GM18498 (cell line): ENCODE measurements at regions not wholly inside any gene's neighbourhood (a gene's known extent, or its start where the extent isn't known, plus 50 kb on each side); places are given as distances from the start of the nearest gene placed in this dataset.
"Not testable (repeated sequence)": the region's sequence is repeated elsewhere in the genome, so short reads cannot be mapped to it uniquely, and the experiment has no call there.

Source experiments
- ATAC-seq: cut with Tn5 transposase; IDR thresholded peaks from one replicate; pipeline ENCODE4 v1.9.1; 2021; ENCODE audit warnings: mild to moderate bottlenecking, moderate library complexity; ENCODE audit not compliant: unreplicated experiment

GRCh38 chr18:51323961-51324360 lies 126.5 kb upstream of the MEX3C start:
- no peak for ATAC-seq

GRCh38 chr18:51330148-51330547 lies 132.7 kb upstream of the MEX3C start:
- no peak for ATAC-seq

GRCh38 chr18:51330739-51331138 lies 133.3 kb upstream of the MEX3C start:
- no peak for ATAC-seq

GRCh38 chr18:51337406-51337805 lies 139.9 kb upstream of the MEX3C start:
- no peak for ATAC-seq

GRCh38 chr18:51339856-51340255 lies 142.4 kb upstream of the MEX3C start:
- ATAC-seq, result no peak

GRCh38 chr18:51340332-51340731 lies 142.9 kb upstream of the MEX3C start:
- no peak for ATAC-seq

GRCh38 chr18:51342815-51343214 lies 145.3 kb upstream of the MEX3C start:
- no peak for ATAC-seq

GRCh38 chr18:51345848-51346391 lies 148.4 kb upstream of the MEX3C start:
- ATAC-seq, result no peak

- no peak for ATAC-seq
These were observed 148.9 kb upstream of the MEX3C start for GRCh38 chr18:51346404-51346803.

GRCh38 chr18:51350081-51350480 lies 152.6 kb upstream of the MEX3C start:
- no peak for ATAC-seq

- no peak for ATAC-seq
These were observed 158.4 kb upstream of the MEX3C start for GRCh38 chr18:51355841-51356240.

- not testable (repeated sequence) for ATAC-seq
These were observed 162.8 kb upstream of the MEX3C start for GRCh38 chr18:51360301-51360700.

- peak; percentile 73 for ATAC-seq
These were observed 163.8 kb upstream of the MEX3C start for GRCh38 chr18:51361130-51361860.

- no peak for ATAC-seq
These were observed 165.9 kb upstream of the MEX3C start for GRCh38 chr18:51363384-51363783.

GRCh38 chr18:51370996-51371395 lies 173.5 kb upstream of the MEX3C start:
- no peak for ATAC-seq

- no peak for ATAC-seq
These were observed 174.4 kb upstream of the MEX3C start for GRCh38 chr18:51371929-51372328.

- ATAC-seq, result no peak
These were observed 184.6 kb upstream of the MEX3C start for GRCh38 chr18:51382081-51382480.

GRCh38 chr18:51383116-51383515 lies 185.6 kb upstream of the MEX3C start:
- ATAC-seq, result no peak

- no peak for ATAC-seq
These were observed 186.2 kb upstream of the MEX3C start for GRCh38 chr18:51383711-51384110.

GRCh38 chr18:51385270-51385669 lies 187.8 kb upstream of the MEX3C start:
- no peak for ATAC-seq

GRCh38 chr18:51390702-51391101 lies 193.2 kb upstream of the MEX3C start:
- ATAC-seq, result no peak

GRCh38 chr18:51391215-51391614 lies 193.7 kb upstream of the MEX3C start:
- ATAC-seq, result no peak

GRCh38 chr18:51391731-51392130 lies 194.2 kb upstream of the MEX3C start:
- no peak for ATAC-seq
